Thoracic aorta (tissue), 2 donors: ENCODE measurements at regions not wholly inside any gene's neighbourhood (a gene's known extent, or its start where the extent isn't known, plus 50 kb on each side); places are given as distances from the start of the nearest gene placed in this dataset.
"Not testable (repeated sequence)": the region's sequence is repeated elsewhere in the genome, so short reads cannot be mapped to it uniquely, and the experiment has no call there.

Experiments
- ATAC-seq: fragments of 150-250 bp; one replicate; pipeline ENCODE4 v1.8.0; 2017; ENCODE audit warnings: low read depth; ENCODE audit not compliant: insufficient number of reproducible peaks, low FRiP score
- DNase-seq: peaks from one replicate; pipeline ENCODE4 v3.0.0-alpha.2; 2020; ENCODE audit warnings: low spot score
- H3K27ac ChIP-seq, 2 donors: fragments of 200-600 bp; sonication (generic); 1 replicate in 1 of 2; 2 replicates in 1 of 2; pipeline ENCODE4 v1.5.1; 2016; ENCODE audit warnings: mild to moderate bottlenecking in 2 of 2, moderate library complexity in 2 of 2
- H3K27me3 ChIP-seq: fragments of 200-600 bp; sonication (generic); replicated peaks from 2 replicates; pipeline ENCODE4 v1.6.0; 2016; ENCODE audit warnings: mild to moderate bottlenecking; ENCODE audit not compliant: insufficient read depth
- H3K36me3 ChIP-seq: fragments of 200-600 bp; sonication (generic); one replicate; pipeline ENCODE4 v1.5.1; 2016
- H3K4me1 ChIP-seq, 2 donors: fragments of 200-600 bp; sonication (generic); 1 replicate in 1 of 2; 2 replicates in 1 of 2; pipeline versions ENCODE4 v1.5.1 to v1.6.0; 2016; ENCODE audit warnings: low read depth in 2 of 2, mild to moderate bottlenecking in 1 of 2; ENCODE audit not compliant: control insufficient read depth in 1 of 2
- H3K4me3 ChIP-seq: fragments of 200-600 bp; sonication (generic); 2 replicates; pipeline ENCODE4 v1.5.1; 2016; ENCODE audit warnings: mild to moderate bottlenecking
- H3K9me3 ChIP-seq: fragments of 200-600 bp; sonication (generic); 2 replicates; pipeline ENCODE4 v1.5.1; 2016
- TF ChIP-seq, protein P1 (sequence below): fragments of 200-600 bp; sonication (generic); IDR thresholded peaks from one replicate; pipeline ENCODE4 v1.5.1; 2019; ENCODE audit warnings: antibody characterized with exemption

DNA sequence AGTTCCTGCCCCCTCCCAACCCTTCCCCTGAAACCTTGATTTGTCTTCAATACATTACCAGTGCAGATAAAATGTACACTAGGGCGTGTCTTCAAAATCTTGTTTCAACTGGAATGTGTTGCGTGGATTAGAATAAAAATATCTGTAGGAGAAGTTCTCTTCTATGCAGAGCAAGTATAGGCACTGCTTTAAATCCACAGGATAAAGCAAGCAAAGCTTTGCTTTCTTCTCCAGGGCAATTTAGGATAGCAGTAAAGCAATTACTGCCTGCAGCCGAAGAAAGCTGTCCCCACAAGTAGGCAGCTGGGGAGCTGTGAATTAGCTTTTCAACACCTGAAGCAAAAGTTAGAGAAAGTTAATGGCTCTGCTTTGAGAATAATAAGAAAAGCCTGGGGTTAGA is 329.7 kb upstream of the KCNMB2 start:
- ATAC-seq (no peak), DNase-seq (no peak)
- no peaks in the 10 kb centered on the region for H3K27me3 ChIP-seq
- TF ChIP-seq, protein P1, sequence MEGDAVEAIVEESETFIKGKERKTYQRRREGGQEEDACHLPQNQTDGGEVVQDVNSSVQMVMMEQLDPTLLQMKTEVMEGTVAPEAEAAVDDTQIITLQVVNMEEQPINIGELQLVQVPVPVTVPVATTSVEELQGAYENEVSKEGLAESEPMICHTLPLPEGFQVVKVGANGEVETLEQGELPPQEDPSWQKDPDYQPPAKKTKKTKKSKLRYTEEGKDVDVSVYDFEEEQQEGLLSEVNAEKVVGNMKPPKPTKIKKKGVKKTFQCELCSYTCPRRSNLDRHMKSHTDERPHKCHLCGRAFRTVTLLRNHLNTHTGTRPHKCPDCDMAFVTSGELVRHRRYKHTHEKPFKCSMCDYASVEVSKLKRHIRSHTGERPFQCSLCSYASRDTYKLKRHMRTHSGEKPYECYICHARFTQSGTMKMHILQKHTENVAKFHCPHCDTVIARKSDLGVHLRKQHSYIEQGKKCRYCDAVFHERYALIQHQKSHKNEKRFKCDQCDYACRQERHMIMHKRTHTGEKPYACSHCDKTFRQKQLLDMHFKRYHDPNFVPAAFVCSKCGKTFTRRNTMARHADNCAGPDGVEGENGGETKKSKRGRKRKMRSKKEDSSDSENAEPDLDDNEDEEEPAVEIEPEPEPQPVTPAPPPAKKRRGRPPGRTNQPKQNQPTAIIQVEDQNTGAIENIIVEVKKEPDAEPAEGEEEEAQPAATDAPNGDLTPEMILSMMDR = no peak
- no peaks in the 10 kb centered on the region for H3K36me3 ChIP-seq
- no peaks in the 10 kb centered on the region for H3K9me3 ChIP-seq
- H3K27ac ChIP-seq = no peak overlapping the region
- H3K4me3 ChIP-seq = no peak overlapping the region
- peaks cover 0 to 12% of the 10 kb centered on the region in 2 donors for H3K4me1 ChIP-seq

DNA sequence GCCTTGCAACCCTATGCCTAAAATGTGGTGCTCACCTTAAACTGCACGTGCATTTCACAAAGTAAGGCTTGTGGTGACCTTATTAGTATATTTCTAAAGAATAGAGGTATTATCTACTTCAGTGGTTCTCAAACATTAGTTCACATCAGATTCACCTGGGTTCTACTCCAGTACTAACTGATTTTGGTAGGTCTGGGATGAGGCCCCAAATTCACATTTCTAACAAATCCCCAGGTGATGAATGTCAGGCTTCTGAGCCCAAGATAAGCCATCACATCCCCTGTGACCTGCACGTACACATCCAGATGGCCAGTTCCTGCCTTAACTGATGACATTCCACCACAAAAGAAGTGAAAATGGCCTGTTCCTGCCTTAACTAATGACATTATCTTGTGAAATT is 329.1 kb upstream of the KCNMB2 start:
- not testable (repeated sequence) for H3K36me3 ChIP-seq, ATAC-seq, H3K27me3 ChIP-seq, DNase-seq, H3K9me3 ChIP-seq, H3K4me3 ChIP-seq, H3K27ac ChIP-seq
- H3K4me1 ChIP-seq = peaks cover 0 to 12% of the 10 kb centered on the region in 2 donors

DNA sequence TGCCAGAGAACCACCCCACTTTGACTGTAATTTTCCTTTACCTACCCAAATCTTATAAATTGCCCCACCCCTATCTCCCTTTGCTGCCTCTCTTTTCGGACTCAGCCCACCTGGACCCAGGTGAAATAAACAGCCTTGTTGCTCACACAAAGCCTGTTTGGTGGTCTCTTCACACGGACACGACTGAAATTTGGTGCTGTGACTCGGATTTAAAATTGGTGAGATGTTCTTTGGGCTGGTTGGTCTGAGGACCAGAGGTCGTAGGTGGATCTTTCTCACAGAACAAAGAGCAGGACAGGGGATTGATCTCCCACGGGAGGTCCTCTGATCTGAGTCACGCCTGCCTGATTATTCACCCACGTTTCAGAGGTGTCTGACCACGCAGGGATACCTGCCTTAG is 328.6 kb upstream of the KCNMB2 start:
- not testable (repeated sequence) for H3K9me3 ChIP-seq, H3K4me3 ChIP-seq, H3K36me3 ChIP-seq, H3K27me3 ChIP-seq, ATAC-seq, H3K27ac ChIP-seq, DNase-seq
- H3K4me1 ChIP-seq = peaks cover 0 to 12% of the 10 kb centered on the region in 2 donors

DNA sequence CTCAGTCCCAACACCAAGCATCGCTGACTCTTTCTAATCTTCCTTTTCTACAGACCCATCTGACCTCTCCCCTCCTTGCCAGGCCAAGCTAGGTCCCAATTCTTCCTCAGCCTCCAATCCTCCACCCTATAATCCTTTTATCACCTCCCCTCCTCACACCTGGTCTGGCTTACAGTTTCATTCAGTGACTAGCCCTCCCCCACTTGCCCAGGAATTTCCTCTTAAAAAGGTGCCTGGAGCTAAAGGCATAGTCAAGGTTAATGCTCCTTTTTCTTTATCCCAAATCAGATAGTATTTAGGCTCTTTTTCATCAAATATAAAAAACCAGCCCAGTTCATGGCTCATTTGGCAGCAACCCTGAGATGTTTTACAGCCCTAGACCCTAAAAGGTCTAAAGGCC is 327.1 kb upstream of the KCNMB2 start:
- H3K27me3 ChIP-seq, H3K4me3 ChIP-seq, H3K27ac ChIP-seq, ATAC-seq, H3K36me3 ChIP-seq, H3K4me1 ChIP-seq, DNase-seq, H3K9me3 ChIP-seq: not testable (repeated sequence)

DNA sequence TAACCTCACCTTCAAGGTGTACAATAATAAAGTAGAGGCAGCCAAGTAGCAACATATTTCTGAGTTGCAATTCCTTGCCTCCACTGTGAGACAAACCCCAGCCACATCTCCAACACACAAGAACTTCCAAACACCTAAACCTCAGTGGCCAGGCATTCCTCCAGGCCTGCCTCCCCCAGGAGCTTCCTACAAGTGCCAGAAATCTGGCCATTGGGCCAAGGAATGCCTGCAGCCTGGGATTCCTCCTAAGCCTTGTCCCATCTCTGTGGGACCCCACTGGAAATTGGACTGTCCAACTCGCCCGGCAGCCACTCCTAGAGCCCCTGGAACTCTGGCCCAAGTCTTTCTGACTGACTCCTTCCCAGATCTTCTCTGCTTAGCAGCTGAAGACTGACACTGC is 326.6 kb upstream of the KCNMB2 start:
- DNase-seq, H3K4me3 ChIP-seq, H3K9me3 ChIP-seq, H3K27ac ChIP-seq, H3K4me1 ChIP-seq, H3K27me3 ChIP-seq, H3K36me3 ChIP-seq, ATAC-seq: not testable (repeated sequence)

DNA sequence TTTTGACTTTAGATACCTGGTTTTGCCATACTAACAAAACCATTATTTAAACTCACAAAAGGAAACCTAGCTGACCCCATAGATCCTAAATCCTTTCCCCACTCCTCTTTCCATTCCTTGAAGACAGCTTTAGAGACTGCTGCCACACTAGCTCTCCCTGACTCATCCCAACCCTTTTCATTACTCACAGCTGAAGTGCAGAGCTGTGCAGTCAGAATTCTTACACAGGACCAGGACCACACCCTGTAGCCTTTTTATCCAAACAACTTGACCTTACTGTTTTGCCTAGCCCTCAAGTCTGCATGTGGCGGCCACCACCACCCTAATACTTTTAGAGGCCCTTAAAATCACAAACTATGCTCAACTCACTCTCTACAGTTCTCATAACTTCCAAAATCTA is 325.1 kb upstream of the KCNMB2 start:
- not testable (repeated sequence) for ATAC-seq, H3K4me3 ChIP-seq, H3K27ac ChIP-seq

DNA sequence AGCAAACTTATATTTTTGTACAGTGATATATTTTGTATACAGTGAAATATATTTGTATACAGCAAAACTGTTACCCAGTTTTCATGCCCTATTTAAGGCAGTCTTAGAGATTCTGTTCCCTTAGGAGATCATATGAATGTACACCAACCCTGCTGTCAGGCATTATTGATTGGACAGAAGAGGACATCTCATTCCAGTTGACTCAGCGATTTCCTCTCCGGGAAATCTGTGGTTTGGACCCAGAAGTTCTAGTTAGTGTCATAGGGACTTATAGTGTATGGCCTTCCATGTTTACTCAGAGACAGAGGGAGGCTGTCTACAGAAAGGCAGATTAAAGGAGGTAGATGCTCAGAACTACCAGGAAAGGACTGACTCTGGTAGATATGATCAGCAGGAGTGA is 318.8 kb upstream of the KCNMB2 start:
- H3K4me3 ChIP-seq = no peak overlapping the region
- TF ChIP-seq, protein P1 = no peak
- no peaks in the 10 kb centered on the region for H3K36me3 ChIP-seq
- no peaks in the 10 kb centered on the region for H3K27me3 ChIP-seq
- ATAC-seq (no peak), DNase-seq (no peak)
- no peaks in the 10 kb centered on the region for H3K4me1 ChIP-seq
- H3K27ac ChIP-seq = no peak overlapping the region
- no peaks in the 10 kb centered on the region for H3K9me3 ChIP-seq

More for the DNA sequence above, 325.1 kb upstream of the KCNMB2 start:
- not testable (repeated sequence) for H3K9me3 ChIP-seq, H3K36me3 ChIP-seq, H3K4me1 ChIP-seq, H3K27me3 ChIP-seq, DNase-seq

DNA sequence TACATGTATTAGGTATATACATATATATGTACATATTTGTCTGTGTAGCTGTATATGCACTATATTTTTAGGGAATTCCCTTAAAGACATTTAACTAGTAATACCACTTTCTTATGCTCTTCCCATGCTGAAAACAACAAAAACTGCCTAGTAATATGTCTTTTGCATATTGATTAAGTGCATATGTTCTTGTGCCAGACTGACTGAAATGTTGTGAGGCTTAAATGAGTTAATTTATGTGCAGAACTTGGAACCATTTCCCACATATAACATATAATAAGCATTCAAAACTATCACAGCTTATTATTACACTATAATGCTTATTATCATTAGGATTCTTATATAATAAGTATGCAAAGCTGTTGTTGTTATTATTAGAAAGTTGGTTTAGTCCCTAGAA is 318.0 kb upstream of the KCNMB2 start:
- no peak for ATAC-seq
- Histone ChIP-seq H3K36me3 (no peaks in the 10 kb centered on the region), H3K9me3 (no peaks in the 10 kb centered on the region), H3K4me1 (no peaks in the 10 kb centered on the region), H3K4me3 (no peak overlapping the region), H3K27me3 (no peaks in the 10 kb centered on the region), H3K27ac (no peak overlapping the region)
- no peak for DNase-seq
- TF ChIP-seq, protein P1 = no peak

DNA sequence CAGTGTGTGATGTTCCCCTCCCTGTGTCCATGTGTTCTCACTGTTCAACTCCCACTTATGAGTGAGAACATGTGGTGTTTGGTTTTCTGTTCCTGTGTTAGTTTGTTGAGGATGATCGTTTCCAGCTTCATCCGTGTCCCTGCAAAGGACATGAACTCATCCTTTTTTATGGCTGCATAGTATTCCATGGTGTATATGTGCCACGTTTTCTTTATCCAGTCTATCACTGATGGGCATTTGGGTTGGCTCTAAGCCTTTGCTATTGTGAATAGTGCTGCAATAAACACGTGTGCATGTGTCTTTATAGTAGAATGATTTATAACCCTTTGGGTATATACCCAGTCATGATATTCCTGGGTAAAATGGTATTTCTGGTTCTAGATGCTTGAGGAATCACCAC is 316.6 kb upstream of the KCNMB2 start:
- not testable (repeated sequence) for H3K4me3 ChIP-seq, H3K4me1 ChIP-seq, DNase-seq, ATAC-seq, H3K27me3 ChIP-seq, H3K36me3 ChIP-seq, H3K27ac ChIP-seq, H3K9me3 ChIP-seq
